ENCODE measurements at regions not wholly inside any gene's neighbourhood (a gene's known extent, or its start where the extent isn't known, plus 50 kb on each side); places are given as distances from the start of the nearest gene placed in this dataset.

DNA sequence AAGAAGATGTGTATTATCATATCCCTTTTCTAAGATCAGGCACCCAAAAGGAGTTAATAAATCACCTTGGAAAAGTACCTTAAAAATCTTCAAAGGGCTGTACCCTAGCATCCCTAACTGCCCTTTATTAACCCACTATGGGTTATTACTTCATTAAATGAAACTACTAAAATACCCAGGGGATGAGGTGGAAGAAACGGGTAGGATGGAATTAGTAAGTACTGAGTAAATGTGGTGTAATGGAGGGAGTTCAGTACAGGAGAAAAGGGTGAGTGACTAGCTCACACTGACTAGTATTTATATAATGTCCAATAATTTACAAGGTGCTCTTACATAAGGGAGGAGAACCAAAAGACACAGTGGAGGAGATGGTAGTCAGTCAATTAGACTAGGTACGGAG, 51.0 kb upstream of the RASGEF1B start:
- TF ChIP-seq, protein P1, sequence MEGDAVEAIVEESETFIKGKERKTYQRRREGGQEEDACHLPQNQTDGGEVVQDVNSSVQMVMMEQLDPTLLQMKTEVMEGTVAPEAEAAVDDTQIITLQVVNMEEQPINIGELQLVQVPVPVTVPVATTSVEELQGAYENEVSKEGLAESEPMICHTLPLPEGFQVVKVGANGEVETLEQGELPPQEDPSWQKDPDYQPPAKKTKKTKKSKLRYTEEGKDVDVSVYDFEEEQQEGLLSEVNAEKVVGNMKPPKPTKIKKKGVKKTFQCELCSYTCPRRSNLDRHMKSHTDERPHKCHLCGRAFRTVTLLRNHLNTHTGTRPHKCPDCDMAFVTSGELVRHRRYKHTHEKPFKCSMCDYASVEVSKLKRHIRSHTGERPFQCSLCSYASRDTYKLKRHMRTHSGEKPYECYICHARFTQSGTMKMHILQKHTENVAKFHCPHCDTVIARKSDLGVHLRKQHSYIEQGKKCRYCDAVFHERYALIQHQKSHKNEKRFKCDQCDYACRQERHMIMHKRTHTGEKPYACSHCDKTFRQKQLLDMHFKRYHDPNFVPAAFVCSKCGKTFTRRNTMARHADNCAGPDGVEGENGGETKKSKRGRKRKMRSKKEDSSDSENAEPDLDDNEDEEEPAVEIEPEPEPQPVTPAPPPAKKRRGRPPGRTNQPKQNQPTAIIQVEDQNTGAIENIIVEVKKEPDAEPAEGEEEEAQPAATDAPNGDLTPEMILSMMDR (IDR thresholded peaks at IDR 0.05): no peak
- no peak for TF ChIP-seq POLR2A (IDR thresholded peaks at IDR 0.05)
- H3K27me3 ChIP-seq: no peaks in the 10 kb centered on the region
- H3K27ac ChIP-seq: no peak overlapping the region
- no peak overlapping the region for H3K4me3 ChIP-seq
- no peak for DNase-seq
- no peaks in the 10 kb centered on the region for H3K36me3 ChIP-seq (ENCODE audit: low read depth, missing control alignments)
- peaks cover 4% of the 10 kb centered on the region for H3K9me3 ChIP-seq
- WGBS, 2 donors: 81 to 94% methylated on average over 2 of the region's 2 CpGs
- no peaks in the 10 kb centered on the region for H3K4me1 ChIP-seq
- intact Hi-C loops (cut with DNase I; ENCODE audit: low total_unique reads): no loop called here

DNA sequence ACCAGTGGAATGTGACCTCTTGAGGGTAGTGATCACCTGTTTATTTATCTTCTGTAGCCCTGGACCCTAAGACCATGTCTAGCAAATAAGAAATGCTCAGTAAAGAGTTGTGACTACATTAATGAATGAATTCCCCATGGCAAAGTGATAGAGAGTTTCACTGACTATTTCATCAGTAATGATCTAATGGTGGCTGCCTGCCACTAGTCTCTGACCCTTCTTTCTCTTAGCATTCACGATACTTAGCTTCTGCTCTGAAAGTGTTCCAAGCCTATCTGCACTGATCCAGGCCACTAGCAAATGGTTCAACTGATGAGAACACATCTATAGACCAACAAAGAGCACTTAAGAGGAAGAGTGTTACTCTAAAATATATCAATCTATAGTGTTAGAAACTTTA, 50.0 kb upstream of the RASGEF1B start:
- Histone ChIP-seq H3K27me3 (no peaks in the 10 kb centered on the region), H3K36me3 (ENCODE audit: low read depth, missing control alignments) (no peaks in the 10 kb centered on the region), H3K4me3 (no peak overlapping the region), H3K4me1 (no peaks in the 10 kb centered on the region), H3K9me3 (no peaks in the 10 kb centered on the region), H3K27ac (no peak overlapping the region)
- TF ChIP-seq POLR2A (IDR thresholded peaks at IDR 0.05): no peak
- TF ChIP-seq, protein P1 (IDR thresholded peaks at IDR 0.05): no peak
- 41 to 75% methylated on average over 1 of the region's 1 CpG for WGBS, 2 donors
- no peak for DNase-seq
- intact Hi-C loops (cut with DNase I; ENCODE audit: low total_unique reads): no loop called here

Small RNA genes lying in the stretch of these regions (small RNA-seq; reads per million reads assigned to genes)
- gene RF00322: 0 reads per million in 2 donors
- gene RNU6-499P: 0 reads per million in 2 donors
